22Rv1 (cell line): ENCODE measurements at regions not wholly inside any gene's neighbourhood (a gene's known extent, or its start where the extent isn't known, plus 50 kb on each side); places are given as distances from the start of the nearest gene placed in this dataset.
A peak's percentile ranks its signal among the peaks of the same experiment; 100 is the strongest.

Source experiments
- ZFX ChIP-seq: fragments of 450-650 bp; IDR thresholded peaks from 2 replicates; pipeline ENCODE4 v1.6.1; 2017; ENCODE audit warnings: antibody characterized with exemption, borderline replicate concordance
- TF ChIP-seq, protein P1 (sequence below): fragments of 450-650 bp; IDR thresholded peaks from 2 replicates; pipeline ENCODE4 v1.5.1; 2017; ENCODE audit warnings: mild to moderate bottlenecking

DNA sequence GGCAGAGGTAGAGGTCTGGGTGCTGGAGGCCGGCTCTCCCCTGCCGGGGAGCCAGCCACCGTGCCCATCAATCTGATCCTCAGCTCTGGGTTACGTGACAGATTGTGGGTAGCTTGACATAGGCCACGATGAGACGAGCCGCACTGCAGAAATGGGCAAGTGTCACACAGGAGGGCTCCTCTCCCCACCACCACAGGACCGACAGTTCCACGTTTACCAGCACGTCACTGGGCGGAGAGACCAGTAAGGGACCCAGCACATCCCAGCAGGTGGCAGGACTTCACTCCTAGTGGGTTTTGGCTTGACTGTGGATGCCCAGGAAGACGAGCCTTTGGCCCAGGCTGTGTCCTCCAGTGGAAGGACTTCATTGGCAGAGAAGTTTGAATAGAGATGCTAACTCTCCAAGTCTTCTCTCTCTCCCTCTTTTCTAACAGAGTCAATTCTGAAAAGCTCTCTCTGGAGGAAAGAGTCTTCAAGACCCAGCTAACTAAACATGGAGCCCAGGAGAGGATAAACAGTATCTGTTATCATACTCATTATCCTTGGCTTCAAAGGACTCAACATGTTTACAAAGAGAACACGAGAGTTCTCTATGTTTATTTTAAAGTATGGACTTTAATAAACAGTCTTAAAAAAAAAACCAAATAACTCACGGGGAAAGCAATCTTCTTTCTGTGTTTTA, 129.3 kb upstream of the JCAD start:
- TF ChIP-seq, protein P1, sequence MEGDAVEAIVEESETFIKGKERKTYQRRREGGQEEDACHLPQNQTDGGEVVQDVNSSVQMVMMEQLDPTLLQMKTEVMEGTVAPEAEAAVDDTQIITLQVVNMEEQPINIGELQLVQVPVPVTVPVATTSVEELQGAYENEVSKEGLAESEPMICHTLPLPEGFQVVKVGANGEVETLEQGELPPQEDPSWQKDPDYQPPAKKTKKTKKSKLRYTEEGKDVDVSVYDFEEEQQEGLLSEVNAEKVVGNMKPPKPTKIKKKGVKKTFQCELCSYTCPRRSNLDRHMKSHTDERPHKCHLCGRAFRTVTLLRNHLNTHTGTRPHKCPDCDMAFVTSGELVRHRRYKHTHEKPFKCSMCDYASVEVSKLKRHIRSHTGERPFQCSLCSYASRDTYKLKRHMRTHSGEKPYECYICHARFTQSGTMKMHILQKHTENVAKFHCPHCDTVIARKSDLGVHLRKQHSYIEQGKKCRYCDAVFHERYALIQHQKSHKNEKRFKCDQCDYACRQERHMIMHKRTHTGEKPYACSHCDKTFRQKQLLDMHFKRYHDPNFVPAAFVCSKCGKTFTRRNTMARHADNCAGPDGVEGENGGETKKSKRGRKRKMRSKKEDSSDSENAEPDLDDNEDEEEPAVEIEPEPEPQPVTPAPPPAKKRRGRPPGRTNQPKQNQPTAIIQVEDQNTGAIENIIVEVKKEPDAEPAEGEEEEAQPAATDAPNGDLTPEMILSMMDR: peak; percentile 14; the same call in 1 of the 2 replicates
- no peak for TF ChIP-seq ZFX
